ENCODE measurements at regions not wholly inside any gene's neighbourhood (a gene's known extent, or its start where the extent isn't known, plus 50 kb on each side); places are given as distances from the start of the nearest gene placed in this dataset.
"Not testable (repeated sequence)": the region's sequence is repeated elsewhere in the genome, so short reads cannot be mapped to it uniquely, and the experiment has no call there.

DNA sequence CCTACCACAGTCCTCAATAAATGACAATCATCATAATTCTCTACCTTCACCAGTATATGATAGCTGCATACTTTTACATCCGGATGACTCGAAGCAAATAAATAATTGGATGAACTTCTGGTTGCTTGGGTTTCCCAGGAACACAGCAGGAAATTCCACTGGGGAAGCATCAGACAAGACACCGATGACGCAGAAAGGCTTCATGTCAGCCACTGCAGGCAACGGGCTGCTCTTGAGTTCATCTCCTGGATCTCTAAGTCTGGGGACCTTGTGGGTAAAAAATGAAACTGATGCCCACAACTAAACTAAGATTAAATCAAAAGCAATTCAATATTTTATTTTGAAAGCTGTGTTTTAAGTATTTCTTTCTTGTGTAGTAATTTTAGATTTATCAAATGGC, 472.1 kb upstream of the C16orf82 start:
- no peak for DNase-seq (ENCODE audit: low spot score)

DNA sequence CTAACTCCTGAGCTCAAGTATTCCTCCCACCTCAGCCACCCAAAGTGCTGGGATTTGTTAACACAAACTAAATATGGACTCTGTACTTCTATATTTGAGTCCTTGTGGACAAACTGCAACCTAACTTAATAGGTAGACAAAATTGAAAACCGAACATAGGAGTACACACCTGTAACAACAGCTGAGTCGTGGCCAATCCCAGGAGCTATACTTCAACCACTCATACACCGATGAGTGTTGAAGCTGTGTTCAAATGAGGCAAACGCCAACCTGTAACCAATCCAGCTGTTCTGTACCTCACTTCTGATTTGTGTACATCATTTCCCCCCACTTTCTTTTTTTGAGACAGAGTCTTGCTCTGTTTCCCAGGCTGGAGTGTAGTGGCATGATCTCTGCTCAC, 471.5 kb upstream of the C16orf82 start:
- no peak for DNase-seq (ENCODE audit: low spot score)

DNA sequence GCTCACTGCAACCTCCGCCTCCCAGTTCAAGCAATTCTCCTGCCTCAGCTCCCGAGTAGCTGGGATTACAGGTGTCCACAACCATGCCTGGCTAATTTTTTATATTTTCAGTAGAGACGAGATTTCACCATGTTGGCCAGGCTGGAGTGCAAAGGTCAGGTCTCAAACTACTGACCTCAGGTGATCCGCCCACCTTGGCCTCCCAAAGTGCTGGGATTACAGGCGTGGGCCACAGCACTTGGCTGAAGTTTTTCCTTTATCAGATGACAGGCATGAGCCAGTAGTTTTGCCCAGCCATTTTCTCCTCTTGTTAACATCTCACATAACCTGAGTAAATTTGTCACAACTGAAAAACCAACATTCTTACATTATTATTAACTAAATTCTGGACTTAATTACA, 470.7 kb upstream of the C16orf82 start:
- not testable (repeated sequence) for DNase-seq (ENCODE audit: low spot score)

DNA sequence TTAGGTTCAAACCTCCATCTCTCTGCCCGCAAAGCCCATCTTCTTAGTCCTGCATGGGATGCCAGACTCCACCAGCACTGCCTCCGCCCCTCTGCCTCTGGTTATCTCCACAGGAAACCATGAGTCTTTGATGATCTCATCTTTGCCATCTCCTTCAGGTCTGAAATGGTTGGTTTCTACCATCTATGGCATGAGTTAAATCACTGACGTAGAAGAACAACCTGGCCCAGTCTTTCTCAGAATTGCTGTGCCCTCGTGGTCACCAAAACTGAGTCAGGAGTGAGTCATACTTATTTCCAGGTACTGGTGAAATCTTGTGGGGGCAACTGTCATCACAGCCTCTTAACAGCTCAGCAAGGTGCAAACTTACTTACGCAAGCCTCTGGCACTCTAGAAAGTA, 468.7 kb upstream of the C16orf82 start:
- no peak for DNase-seq (ENCODE audit: low spot score)

DNA sequence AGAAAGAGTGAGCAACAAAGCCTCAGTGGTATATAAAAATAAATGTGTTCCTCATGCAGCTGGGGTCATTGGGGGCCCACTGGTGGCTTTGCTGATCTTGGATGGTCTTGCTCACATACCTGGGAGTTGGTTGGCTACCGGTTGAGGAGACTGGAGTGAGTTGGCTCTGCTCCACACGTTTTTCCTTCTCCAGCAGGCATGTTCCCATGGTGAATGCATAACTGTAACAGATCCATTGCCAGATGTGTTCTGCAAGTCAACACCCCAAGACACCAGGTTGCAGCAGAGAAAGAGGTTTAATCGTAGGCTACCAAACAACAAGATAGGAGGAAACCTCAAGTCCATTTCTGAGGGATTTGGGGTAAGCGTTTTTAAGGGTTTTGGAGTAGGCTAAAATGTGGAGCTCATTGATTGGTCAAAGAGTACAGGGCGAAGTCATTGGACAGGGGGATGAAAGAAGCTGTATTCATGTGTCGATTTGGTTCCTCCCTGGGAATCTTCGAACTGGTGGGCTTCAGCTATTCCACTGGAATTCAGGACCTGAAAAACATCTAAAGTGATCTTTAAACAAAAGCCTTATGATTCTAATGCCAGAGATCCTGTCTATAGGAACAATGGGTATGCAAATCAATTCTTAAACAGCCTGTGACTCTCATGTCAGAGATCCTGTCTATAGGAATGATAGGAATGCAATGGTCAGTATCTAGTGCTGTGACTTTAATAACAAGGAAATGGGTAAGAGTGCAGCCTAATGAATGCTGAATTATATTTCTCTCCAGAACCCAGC, 467.5 kb upstream of the C16orf82 start:
- no peak for DNase-seq (ENCODE audit: low spot score)

DNA sequence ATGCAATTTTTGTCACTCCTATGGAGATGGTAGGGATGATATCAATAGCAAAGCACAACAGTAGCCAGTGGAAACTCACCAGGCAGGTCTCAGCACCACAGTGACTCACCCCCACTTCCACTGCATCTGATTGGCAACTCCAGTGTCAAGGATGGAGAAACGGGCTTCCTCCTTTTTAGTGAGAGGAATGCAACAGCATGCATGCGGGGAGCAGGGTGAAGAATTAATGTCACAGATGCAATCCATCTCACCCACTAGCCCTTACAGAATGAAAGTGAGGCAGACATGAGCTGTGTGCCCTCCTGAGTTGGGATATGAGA, 467.0 kb upstream of the C16orf82 start:
- no peak for DNase-seq (ENCODE audit: low spot score)

DNA sequence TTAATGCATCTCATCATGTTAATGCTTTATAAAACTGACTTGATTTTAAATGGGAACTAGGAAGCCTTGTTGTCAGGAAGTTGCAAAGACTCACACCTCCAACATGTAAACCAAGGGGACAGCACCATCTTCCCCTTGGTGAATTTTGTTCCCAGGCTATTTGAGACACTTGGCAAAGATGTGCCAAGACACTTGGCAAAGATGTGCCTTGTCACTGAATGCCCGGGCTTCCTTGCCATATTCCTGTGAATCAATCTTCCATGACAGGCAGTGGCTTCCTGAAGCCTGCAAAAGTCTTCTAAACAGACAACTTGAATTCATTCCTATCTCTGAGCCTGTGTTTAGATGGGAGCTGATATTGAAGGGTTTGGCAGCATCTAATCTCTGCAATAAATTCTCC, 465.4 kb upstream of the C16orf82 start:
- no peak for DNase-seq (ENCODE audit: low spot score)

DNA sequence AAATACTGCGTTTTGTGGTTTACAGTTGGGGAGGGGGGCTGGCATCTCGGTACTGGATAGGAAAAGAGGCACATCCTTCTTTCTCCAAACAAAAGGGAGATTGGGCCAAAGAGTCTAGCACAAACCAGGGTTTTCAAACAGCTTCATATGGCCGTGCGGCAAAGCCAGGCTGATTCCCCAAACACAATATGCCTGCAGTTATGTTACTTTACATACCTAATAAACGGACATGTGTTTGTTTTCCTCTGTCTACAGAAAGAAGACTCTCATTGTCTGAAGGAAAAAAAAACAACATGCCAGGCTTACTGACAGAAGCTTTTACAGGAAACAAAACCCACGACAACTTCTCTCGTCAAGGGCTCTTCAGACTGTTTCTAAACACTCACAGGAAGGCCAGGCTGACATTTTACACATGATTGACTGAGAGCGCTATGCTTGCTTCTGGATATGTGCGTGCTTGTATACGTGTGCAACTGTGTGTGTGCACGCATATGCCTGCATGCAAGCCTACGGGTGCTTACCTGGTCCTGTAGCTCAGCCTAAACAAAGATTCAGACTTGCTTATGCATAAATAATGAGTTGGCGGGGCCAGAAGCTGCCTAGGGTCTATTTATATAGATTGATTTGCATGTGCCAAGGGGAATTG, 461.0 kb upstream of the C16orf82 start:
- no peak for DNase-seq (ENCODE audit: low spot score)

DNA sequence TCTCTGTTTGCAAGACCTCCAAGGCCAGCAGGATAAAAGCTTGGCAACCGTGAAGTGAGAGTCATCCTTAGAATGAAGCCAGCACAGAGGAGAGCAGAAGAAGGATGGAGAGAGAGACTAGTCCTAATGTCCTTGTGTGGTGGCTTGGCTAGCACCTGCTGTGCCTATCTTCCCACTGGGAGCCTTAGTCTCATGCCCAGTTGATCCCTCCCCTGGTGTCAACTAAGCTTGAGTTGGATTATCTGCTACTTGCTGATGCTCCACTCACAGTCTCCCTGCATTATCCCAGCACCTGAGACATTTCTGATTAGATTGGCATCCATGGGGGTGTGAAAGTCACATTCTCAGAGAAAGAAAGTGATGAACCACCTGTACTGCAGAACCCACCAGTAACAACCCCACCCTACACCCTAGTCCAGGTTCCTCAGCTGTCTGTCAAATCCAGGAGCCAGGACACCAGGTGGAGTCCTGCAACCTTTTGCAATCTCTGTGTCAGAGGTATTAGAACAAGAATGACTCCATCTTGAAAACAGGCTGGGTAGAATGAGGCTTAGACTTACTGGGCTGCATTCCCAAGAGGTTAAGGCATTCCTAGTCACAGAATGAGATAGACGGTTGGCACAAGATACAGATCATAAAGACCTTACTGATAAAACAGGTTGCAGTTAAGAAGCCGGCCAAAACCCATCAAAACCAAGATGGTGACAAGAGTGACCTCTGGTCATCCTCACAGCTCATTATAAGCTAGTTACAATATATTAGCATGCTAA, 460.2 kb upstream of the C16orf82 start:
- DNase-seq (ENCODE audit: low spot score), result no peak

DNA sequence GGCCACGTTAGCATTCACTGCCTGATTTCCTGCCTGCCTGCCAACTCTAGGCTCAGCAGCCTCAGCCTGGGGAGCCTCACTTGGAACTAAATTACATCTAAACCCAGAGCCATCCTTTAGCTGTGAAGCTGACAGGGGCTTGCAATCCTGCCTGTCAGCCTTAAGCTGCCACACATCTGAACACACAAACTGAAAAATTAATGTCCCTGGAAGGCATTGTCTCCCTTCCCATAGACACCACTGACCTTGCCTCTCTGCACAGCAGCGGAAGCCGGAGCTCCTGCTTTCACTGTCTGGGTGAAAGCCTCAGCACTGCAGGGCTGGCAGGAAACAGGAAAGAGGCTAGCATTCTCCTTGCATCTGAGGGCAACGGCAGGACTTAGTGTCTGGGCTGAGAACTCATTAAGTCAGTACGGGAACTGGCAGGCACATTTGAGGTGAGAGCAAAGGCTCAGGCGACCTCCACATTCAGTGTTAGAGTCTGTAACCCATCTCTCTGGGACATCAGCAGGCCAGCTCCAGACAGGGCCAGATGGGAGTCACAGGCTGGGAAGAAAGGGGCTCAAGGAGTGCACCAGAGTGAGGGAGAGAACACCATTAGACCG, 452.4 kb upstream of the C16orf82 start:
- DNase-seq (ENCODE audit: low spot score), result no peak

DNA sequence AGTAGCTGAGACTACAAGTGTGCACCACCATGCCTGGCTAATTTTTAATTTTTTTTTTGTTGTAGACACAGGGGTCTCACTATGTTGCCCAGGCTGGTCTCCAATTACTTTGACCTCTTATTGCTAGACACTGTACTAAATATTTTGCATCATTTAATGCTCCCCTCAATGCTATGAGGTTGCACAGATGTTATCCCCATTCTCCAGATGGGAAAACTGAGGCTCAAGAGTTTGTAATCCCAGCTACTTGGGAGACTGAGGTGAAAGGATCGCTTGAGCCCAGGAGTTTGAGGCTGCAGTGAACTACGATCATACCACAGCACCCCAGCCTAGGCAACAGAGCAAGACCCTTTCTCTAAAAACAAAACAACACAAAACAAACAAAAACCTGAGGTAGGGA, 443.3 kb upstream of the C16orf82 start:
- DNase-seq (ENCODE audit: low spot score), result no peak

DNA sequence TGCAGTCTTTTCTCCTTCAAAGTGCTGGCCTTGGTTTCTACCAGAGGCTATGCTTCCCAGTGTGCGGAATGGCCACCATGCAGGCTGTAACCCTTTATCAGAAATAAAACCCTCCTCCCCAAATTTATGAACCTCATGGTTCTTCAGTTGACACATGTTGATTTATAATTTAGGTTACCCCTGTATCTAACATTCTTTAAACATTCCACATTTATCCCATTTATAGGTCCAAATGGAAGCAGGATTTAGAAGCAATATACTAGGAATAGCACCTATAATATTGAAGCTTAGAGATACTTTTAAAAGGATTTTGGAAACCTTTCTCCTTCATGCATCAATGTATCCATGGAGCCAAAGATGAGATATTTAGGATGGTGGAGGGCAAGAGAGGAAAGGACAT, 438.8 kb upstream of the C16orf82 start:
- DNase-seq (ENCODE audit: low spot score), result no peak

DNA sequence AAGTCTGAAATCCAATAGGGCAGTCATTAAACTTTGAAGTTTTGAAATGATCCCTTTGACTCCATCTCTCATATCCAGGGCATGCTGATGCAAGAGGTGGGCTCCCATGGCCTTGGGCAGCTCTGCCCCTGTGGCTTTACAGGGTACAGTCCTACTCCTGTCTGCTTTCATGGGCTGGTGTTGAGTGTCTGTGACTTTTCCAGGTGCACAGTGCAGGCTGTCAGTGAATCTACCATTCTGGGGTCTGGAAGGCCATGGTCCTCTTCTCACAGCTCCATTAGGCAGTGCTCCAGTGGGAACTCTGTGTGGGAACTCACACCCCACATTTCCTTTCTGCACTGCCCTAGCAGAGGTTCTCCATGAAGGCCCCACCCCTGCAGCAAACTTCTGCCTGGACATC, 435.4 kb upstream of the C16orf82 start:
- not testable (repeated sequence) for DNase-seq (ENCODE audit: low spot score)

DNA sequence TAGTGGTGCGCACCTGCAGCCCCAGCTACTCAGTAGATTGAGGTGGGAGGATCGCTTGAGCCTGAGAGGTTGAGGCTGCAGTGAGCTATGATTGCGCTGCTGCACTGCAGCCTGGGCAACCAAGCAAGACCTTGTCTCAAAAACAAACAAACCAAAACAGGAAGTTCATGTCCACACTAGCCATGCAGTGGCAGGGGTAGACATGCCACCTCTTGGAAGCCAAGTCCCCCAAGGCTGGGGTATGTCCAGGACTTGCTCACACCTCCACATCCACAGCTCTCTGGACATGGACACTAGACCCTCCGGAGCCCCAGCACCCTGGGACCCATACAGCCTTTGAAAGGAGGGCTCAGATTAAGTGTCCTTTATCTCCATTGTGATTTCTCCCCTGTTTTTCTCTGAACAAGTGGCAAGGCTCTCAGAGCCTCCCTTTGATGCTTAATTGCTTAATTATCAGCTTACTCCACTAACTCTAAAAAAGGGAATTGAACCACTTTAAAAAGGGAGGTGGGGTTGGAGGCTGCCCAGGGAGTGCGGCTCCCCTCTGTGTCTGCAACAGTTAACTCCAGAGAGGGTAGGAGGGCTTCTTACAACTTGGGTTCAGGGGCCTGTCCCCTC, 424.6 kb upstream of the C16orf82 start:
- DNase-seq (ENCODE audit: low spot score), result no peak

DNA sequence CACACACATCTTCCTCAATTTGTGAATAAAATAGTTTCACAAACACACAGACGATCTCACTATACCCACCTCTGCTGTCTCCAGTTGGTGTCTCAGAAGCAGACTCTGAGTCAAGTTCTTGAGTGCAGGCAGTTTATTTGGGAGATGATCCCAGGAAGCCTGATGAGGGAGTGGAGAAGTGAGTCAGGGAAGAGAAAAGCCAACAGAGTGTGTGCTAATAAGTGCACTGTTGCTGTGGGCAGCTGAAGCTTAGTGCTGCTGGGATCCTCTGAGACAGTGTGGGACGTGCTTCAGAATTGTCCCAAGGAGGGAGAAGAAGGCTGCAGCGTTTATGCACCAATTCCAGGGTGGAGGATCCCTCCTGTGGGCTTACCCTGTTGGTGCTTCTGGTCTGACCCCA, 423.2 kb upstream of the C16orf82 start:
- DNase-seq (ENCODE audit: low spot score), result no peak

DNA sequence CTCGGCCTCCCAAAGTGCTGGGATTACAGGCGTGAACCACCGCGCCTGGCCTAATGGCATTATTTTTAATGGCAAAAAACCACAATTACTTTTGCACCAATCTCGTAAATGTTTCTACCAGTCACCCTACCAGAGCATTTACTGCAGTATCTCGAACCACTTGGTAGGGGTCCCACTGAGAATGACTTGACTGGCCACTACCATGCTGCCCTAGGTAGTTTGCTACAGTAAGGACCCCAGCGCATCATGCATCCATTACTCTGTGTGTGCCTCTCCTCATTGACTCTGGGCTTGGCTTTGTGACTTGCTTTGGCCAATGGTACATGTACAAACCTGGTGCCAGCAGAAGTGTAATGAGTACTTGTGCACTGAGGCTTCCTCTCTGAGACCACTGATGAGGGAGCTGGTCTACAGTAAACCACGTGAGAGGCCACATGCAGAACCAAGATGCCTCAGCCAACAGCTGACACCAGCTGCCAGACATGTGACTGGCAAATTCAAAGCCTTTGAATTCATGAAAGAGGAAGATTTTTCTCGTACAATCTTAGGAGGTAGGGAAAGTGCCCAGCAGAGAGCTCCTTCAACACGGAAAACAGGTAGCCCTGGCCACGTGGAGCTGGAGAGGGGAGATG, 421.7 kb upstream of the C16orf82 start:
- DNase-seq (ENCODE audit: low spot score), result no peak

DNA sequence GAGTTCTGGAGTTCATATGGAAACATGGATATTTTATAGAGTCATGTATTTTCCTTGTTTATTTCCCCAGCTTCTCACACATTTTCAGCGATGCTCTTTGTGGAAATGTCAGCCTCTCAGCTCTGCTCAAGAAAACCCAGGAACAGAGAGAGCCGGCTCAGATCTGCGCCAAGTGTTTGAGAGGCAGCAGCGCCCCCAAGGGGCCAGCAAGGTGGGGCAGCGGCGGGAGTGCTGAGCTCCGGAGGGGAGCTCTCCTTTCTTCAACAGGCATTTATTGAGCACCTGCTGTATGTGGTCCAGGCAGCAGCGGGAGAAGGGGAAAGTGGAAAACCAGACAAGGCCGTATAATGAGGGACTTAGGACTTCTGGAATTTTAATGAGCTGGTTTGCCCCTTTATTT, 421.1 kb upstream of the C16orf82 start:
- no peak for DNase-seq (ENCODE audit: low spot score)

DNA sequence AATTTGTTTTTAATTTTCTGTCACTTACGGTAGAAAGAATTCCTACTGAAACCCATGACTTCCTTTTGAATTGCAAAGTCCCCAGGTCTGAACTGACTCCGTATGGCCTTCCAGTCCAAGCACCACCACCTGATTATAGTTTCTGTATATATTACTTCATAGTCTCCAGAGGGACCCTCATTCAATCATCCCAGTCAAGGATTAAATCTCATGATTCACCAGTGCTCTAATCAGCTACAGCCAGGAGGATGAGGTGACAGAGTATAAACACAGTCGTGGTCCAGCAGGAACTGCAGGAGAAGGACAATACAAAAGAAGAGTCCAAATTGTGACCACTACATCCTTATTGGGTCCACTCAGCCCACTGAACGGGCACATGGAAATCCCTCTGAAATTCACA, 418.9 kb upstream of the C16orf82 start:
- no peak for DNase-seq (ENCODE audit: low spot score)

DNA sequence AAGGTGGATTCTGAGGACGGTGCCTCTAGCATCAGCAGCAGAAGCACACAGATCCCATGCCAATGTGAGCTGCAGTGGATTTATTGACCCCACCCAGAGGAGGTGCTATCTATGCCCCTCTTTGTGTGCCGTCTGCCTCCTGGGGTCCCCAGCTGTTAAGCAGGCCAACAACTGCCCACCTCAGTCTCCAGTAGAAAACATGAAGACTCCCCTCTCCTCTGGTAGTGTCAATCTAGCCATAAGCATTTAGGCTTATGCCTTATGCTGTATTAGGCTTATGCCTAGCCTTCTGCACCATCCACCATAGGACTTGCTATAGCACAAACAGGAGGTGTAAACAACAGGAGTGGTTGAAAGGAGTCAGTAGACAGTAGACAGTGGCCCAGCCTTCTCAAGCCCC, 417.9 kb upstream of the C16orf82 start:
- DNase-seq (ENCODE audit: low spot score), result no peak

DNA sequence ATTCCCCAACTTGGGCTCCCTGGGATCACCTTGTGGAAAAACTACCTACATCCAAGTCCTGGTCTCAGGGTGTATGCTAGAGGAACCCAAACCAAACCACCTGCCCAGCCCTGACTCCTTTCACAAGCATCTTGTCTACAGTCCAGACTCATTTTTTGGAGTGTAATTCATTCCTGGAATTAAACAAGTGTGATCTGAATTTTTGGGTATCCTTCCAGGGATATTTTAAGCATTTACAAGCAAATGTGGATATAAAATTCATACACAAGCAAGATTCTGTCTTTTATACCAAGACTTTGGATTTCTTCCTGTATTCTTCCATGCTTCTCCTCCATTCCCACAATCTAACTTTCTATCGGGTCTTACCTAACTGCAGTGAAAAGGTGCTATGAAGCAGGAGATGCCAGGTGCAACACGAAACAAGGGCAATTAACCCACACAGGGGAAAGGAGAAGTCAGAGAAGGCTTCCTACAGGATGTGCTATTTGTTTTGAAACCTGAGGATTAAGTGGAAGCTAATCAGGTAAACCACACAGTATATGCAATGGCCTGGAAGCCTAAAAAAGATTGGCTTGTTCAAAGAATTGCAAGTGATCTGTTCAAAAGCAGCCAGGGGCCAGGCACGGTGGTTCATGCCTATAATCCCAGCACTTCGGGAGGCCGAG, 417.2 kb upstream of the C16orf82 start:
- no peak for DNase-seq (ENCODE audit: low spot score)

DNA sequence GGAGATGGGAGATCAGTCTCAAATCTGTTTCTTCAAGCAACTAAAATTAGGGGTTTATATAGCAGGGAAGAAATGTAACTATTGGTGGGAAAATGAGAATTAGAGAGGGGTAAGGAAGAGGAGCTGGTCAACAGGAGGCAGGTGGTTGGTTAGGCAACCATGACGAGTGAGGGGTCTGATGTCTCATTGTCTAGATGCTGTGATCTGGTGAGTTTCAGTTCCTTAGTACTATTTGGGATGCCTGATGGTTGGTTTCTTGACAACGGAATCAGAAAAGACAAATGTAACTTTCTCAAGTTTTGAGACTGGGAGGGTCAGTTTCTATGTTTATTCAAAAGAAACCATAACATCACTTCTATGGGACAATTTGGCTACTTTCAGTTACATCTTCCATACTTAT, 415.3 kb upstream of the C16orf82 start:
- no peak for DNase-seq (ENCODE audit: low spot score)
